Parathyroid adenoma (tissue), 2 donors: ENCODE measurements at regions not wholly inside any gene's neighbourhood (a gene's known extent, or its start where the extent isn't known, plus 50 kb on each side); places are given as distances from the start of the nearest gene placed in this dataset.
"Not testable (repeated sequence)": the region's sequence is repeated elsewhere in the genome, so short reads cannot be mapped to it uniquely, and the experiment has no call there.

ENCODE experiments used
- H2AFZ ChIP-seq: fragments of 300-600 bp; sonication (generic); one replicate; pipeline ENCODE4 v1.7.0; 2017; ENCODE audit warnings: antibody characterized with exemption, mild to moderate bottlenecking
- H3K27ac ChIP-seq: fragments of 300-600 bp; sonication (generic); one replicate; pipeline ENCODE4 v1.7.0; 2017
- H3K27me3 ChIP-seq: fragments of 300-600 bp; sonication (generic); one replicate; pipeline ENCODE4 v1.7.0; 2017; ENCODE audit warnings: low read length; ENCODE audit not compliant: control insufficient read depth, insufficient read depth
- H3K36me3 ChIP-seq: fragments of 300-600 bp; sonication (generic); one replicate; pipeline ENCODE4 v1.7.0; 2017; ENCODE audit warnings: low read length; ENCODE audit not compliant: control insufficient read depth, insufficient read depth
- H3K4me1 ChIP-seq: fragments of 300-600 bp; sonication (generic); one replicate; pipeline ENCODE4 v1.7.0; 2017; ENCODE audit warnings: control low read depth
- H3K4me2 ChIP-seq: fragments of 300-600 bp; sonication (generic); one replicate; pipeline ENCODE4 v1.7.0; 2017; ENCODE audit warnings: low read length
- H3K4me3 ChIP-seq: fragments of 300-600 bp; sonication (generic); one replicate; pipeline ENCODE4 v1.7.0; 2017; ENCODE audit warnings: low read depth, low read length
- H3K79me2 ChIP-seq: fragments of 300-600 bp; sonication (generic); one replicate; pipeline ENCODE4 v1.7.0; 2017; ENCODE audit warnings: control low read depth
- H3K9ac ChIP-seq: fragments of 300-600 bp; sonication (generic); one replicate; pipeline ENCODE4 v1.7.0; 2017; ENCODE audit warnings: mild to moderate bottlenecking
- H3K9me3 ChIP-seq: fragments of 300-600 bp; sonication (generic); one replicate; pipeline ENCODE4 v1.7.0; 2017; ENCODE audit warnings: low read length; ENCODE audit not compliant: control insufficient read depth
- donor health status: primary hyperparathyroidism.

DNA sequence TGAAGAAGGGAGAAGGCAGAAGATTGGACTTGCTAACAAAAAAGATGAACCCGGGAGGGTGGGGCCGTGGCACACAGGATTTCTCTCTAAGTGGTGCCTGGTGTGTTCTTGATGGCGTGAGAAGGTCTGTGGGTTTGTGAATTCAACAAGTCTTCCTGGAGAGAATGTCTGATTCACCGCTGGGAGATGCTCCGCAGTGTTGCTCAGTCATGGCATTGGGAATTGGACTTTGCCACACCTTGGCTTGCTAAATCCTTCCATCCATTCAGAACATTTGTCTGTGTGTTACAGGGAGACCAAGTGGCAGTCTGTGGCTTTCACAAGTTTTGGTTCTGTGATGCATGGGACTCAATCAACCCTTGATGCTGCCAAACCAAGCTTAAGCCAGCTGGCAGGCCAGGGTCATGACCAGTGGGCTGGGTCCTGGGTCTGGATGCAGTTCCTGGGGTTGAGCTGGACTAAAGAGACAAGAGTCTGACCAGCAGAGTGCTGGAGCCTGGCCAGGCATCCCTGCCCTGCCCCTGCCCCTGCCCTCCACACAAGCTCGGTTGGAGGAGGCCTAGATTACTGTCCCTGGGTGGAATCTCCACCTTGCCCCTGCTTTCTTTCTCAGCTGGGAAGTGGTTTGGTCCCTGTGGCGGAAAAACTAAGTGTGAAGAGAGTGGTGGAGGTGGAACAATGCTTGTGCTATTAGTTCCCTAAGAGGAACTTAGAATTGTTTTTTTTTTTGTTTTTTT is 3073.7 kb downstream of the RPIA start:
- H3K79me2 ChIP-seq, H3K4me1 ChIP-seq, H3K27me3 ChIP-seq, H3K4me2 ChIP-seq, H3K4me3 ChIP-seq, H3K27ac ChIP-seq, H2AFZ ChIP-seq, H3K9me3 ChIP-seq, H3K36me3 ChIP-seq, H3K9ac ChIP-seq: not testable (repeated sequence)

DNA sequence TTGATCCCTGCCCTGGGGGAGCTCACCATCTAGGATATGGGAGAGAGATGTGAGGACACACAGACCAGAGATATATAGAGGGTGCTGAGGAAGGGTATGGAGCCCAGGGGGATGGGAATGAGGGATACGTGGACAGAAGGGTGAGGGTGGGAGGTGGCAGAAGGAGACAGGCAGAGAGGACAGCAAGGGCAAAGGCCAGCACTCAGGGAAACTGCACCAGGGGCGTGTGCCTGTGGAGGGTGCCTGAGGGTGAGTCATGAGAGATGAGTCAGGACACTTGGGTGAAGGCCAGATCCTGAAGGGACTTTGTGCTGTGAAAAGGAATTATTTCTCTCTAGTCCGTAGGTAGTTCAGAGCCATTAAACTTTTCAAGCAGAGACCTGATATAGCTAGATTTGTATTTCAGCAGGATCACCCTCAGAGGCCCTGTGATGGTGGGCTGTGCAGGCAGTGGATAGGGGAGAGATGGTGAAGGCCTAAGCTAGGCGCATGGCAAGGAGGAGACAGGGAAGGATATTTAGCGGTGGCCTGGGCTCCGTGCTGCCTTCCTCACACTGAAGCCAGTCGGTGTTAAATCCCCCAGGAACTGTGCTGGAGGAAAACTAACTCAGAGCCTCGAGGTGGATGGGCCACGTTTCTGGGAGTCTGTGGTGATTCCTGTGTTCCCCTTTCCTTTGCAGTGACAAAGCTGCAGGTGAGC is 3075.0 kb downstream of the RPIA start:
- not testable (repeated sequence) for H3K79me2 ChIP-seq, H3K27me3 ChIP-seq, H2AFZ ChIP-seq, H3K4me2 ChIP-seq, H3K4me3 ChIP-seq, H3K27ac ChIP-seq, H3K9ac ChIP-seq, H3K36me3 ChIP-seq, H3K4me1 ChIP-seq, H3K9me3 ChIP-seq

DNA sequence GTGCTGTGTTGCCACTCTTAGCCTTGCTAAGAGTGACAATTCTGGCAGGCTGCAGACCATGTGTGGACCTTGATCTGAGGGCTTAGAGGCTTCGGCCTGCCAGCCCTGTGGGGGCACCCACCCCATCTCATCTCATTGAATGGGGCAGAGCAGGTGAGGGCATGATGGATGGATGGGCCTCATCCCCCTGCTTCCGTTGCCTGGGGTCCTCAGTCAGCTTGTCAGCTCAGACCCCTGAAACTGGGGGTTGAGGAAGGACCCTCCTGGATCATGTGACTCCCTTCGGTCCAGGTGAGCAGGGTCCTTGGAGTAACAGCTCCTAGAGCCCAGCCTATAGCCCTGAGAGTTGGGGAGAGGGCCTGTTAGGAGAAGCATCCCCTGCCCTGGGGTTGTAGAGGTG is 3076.8 kb downstream of the RPIA start:
- H3K36me3 ChIP-seq, H3K27me3 ChIP-seq, H3K9me3 ChIP-seq, H3K4me2 ChIP-seq, H2AFZ ChIP-seq, H3K4me1 ChIP-seq, H3K9ac ChIP-seq, H3K27ac ChIP-seq, H3K79me2 ChIP-seq, H3K4me3 ChIP-seq: not testable (repeated sequence)

DNA sequence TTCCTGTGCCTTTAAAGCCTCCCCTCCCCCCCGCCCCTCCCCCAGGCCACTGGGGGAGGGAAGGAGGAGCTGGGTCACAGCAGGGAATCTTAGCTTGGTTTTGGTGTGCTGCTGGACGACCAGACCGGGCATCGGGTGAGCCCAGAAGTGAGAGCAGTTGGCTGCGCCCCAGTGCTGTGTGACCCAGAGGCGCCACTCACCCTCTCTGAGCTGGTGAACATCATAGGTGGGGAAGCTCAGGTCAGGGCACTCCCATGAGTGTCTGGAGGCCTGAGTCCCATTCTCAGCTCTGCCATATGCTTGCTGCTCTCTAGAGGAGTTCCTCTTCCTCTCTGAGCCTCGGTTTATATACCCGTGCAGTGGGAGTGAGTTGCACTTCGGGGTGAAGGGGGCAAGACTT is 3077.5 kb downstream of the RPIA start:
- H3K79me2 ChIP-seq, H3K4me1 ChIP-seq, H3K9ac ChIP-seq, H3K4me2 ChIP-seq, H3K27ac ChIP-seq, H2AFZ ChIP-seq, H3K9me3 ChIP-seq, H3K4me3 ChIP-seq, H3K27me3 ChIP-seq, H3K36me3 ChIP-seq: not testable (repeated sequence)

DNA sequence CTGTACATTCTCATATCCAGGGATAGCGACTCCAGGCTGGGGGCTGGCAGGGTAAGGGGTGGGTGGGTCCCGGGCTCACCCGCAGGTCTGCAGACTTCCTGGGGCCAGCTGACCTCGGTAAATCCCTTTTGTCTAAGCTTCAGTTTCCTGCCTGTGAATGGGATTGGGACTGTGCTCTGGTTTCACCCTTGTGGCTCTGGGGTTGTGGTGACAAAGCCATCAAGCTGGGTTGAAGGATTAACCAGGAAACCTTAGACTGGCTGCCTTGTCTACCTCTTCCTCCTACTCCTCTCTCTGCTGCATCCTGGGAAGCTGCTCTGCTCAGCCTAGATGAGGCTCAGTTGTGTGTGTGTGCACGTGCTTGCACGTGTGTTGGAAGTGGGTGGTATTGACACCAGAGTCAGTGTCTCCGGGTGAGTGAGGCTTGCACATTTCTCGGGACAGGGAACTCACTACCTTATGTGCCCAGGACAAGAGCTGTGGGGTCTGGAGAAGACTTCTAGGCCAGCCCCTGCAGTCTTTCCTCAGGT is 3078.6 kb downstream of the RPIA start:
- not testable (repeated sequence) for H3K79me2 ChIP-seq, H2AFZ ChIP-seq, H3K27ac ChIP-seq, H3K36me3 ChIP-seq, H3K4me3 ChIP-seq, H3K9me3 ChIP-seq, H3K27me3 ChIP-seq, H3K4me1 ChIP-seq, H3K4me2 ChIP-seq, H3K9ac ChIP-seq

DNA sequence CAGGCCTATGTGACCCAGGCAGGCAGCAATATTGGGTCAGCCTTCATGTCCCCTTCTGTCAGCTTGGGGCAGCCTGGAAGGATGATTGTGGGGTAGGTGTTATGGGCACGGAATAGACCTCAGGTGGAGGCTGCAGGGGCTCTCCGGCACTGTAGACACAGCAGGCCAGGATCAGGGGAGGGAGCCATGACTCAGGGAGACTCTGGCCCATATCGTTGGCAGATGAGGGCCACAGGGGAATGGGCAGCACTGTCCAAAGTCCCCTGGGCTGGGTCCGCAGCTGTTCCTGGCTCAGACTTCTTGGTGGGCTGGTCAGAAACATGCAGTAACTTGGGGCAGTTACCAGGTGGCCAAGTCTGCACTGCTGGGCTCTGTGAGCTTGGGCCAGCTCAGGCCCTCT is 3080.1 kb downstream of the RPIA start:
- not testable (repeated sequence) for H3K27ac ChIP-seq

DNA sequence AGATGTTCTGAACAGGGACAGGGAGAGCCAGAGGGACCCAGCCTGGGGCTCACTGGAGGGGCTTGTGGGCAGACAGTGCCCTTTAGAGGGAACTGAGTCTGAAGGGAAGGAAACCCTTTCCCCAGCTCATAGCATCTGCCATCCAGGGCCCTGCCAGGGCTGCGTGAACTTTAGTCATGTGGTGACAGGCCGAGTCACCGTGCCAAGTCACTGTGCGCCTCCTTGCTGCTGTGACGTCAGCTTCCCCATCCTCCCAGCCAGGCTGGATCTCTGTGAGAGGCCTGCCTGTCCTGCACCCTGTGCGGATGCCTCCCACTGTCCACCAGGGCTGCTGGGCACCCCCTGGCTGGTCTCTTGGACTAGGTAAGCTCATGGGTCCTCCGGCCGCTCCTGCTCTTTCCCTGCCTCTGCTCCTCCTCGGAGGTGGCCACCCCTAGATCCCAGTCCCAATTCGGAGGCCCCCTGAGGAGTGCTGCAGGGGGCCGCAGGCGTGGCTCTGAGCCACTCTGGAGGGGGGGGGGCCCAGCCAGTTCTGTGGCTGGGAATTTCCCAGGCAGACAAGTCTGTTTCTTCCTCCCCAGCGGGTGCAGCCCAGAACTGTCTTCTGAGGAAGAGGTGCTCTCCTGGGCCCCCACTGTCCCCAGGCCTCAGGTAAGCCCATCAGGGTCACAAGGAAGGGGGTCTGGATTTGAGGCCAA is 3080.9 kb downstream of the RPIA start:
- H3K36me3 ChIP-seq, H2AFZ ChIP-seq, H3K4me3 ChIP-seq, H3K79me2 ChIP-seq, H3K27ac ChIP-seq, H3K9ac ChIP-seq, H3K4me2 ChIP-seq, H3K9me3 ChIP-seq, H3K4me1 ChIP-seq, H3K27me3 ChIP-seq: not testable (repeated sequence)

More for the DNA sequence above, 3080.1 kb downstream of the RPIA start:
- not testable (repeated sequence) for H2AFZ ChIP-seq, H3K36me3 ChIP-seq, H3K9ac ChIP-seq, H3K9me3 ChIP-seq, H3K4me2 ChIP-seq, H3K4me3 ChIP-seq, H3K27me3 ChIP-seq, H3K4me1 ChIP-seq, H3K79me2 ChIP-seq

DNA sequence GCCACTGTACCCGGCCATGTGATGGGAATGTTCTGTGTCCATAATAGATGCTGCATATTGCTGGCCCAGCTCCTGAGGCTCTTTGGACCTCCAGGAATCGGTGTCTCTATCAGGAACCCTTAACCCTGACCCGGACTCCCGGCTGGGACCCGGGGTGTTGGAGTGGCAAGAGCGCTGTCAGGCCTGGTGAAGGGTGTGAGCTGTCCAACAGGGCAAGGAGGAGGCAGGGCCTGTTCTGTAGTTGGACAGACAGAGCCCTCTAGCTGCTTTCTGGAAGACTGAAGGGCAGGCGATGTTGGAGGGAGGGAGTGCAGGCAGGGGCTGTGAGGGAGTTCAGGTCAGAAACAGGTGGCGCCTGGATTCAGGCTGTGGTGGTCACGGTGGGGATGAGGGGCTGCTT is 3082.3 kb downstream of the RPIA start:
- not testable (repeated sequence) for H3K9me3 ChIP-seq, H3K27me3 ChIP-seq, H3K79me2 ChIP-seq, H3K4me1 ChIP-seq, H3K4me3 ChIP-seq, H3K36me3 ChIP-seq, H3K9ac ChIP-seq, H3K4me2 ChIP-seq, H2AFZ ChIP-seq, H3K27ac ChIP-seq

DNA sequence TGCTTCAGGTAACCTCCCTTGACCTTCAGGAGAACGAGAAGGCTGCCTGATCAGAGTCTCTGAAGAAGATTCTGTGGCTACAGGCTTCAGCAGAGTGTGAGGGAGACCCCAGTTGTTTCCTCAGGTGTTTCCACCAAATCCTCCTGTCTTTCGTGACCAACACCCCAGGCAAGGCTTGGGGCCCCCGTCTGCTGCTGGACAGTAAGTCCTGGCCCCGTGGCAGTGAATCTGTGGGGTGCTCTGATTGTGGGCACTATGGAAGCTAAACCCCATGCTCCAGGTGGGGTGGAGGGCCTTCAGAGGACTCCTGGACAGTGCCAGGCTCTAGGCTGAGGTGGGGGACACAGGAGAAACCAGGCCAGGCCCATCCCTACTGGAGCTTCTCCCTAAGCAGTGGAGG is 3083.7 kb downstream of the RPIA start:
- H3K79me2 ChIP-seq, H3K9me3 ChIP-seq, H3K4me2 ChIP-seq, H3K9ac ChIP-seq, H3K36me3 ChIP-seq, H3K4me3 ChIP-seq, H3K27ac ChIP-seq, H3K4me1 ChIP-seq, H3K27me3 ChIP-seq, H2AFZ ChIP-seq: not testable (repeated sequence)

DNA sequence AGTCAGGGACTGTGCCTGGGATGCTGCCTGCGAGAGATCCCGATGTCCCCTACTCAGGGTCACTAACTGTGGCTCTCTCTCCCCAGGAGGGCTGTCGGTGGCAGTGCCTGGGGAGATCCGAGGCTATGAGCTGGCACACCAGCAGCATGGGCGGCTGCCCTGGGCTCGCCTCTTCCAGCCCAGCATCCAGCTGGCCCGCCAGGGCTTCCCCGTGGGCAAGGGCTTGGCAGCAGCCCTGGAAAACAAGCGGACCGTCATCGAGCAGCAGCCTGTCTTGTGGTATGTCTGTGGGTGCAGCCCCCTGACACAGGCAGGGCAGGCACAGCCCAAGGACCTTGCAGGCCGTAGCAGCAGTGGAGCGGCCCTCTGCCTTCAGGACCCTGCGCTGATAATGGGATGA is 3088.9 kb downstream of the RPIA start:
- not testable (repeated sequence) for H3K9ac ChIP-seq, H3K27me3 ChIP-seq, H3K36me3 ChIP-seq, H3K79me2 ChIP-seq, H3K9me3 ChIP-seq, H2AFZ ChIP-seq, H3K4me3 ChIP-seq, H3K4me2 ChIP-seq, H3K27ac ChIP-seq, H3K4me1 ChIP-seq

DNA sequence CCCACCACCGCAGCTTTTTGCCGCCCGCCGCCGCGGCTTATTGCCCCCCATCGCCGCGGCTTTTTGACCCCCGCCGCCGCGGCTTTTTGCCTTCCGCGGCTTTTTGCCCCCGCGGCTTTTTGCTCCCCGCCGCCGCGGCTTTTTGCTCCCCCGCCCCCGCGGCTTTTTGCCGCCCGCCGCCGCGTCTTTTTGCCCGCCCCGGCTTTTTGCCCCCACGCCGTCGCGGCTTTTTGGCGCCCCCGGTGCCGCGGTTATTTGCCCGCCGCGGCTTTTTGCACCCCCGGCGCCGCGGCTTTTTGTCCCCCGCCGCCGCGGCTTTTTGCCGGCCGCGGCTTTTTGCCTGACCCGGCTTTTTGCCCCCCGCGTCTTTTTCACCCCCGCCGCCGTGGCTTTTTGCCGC is 3061.8 kb upstream of the TEKT4 start:
- H3K4me3 ChIP-seq, H3K4me1 ChIP-seq, H2AFZ ChIP-seq, H3K9ac ChIP-seq, H3K27ac ChIP-seq, H3K9me3 ChIP-seq, H3K4me2 ChIP-seq, H3K79me2 ChIP-seq, H3K36me3 ChIP-seq, H3K27me3 ChIP-seq: not testable (repeated sequence)
